ENCODE measurements at regions not wholly inside any gene's neighbourhood (a gene's known extent, or its start where the extent isn't known, plus 50 kb on each side); places are given as distances from the start of the nearest gene placed in this dataset.

GRCh38 chrX:114046695-114047279 is 537.1 kb upstream of the HTR2C start:
- TF ChIP-seq CTCF (IDR thresholded peaks at IDR 0.05), result no peak
- TF ChIP-seq POLR2AphosphoS5 (IDR thresholded peaks at IDR 0.05), result no peak
